SK-N-MC (cell line): ENCODE measurements at regions not wholly inside any gene's neighbourhood (a gene's known extent, or its start where the extent isn't known, plus 50 kb on each side); places are given as distances from the start of the nearest gene placed in this dataset.

Experiments
- EZH2 ChIP-seq: fragments of 200-600 bp; sonication (generic); IDR thresholded peaks from one replicate; pipeline ENCODE4 v1.6.1; 2017; ENCODE audit warnings: antibody characterized with exemption
- FOXP2 ChIP-seq: optimal IDR thresholded peaks from 2 replicates; pipeline ENCODE3; 2011; ENCODE audit warnings: mild to moderate bottlenecking, moderate library complexity; ENCODE audit not compliant: insufficient read depth; ENCODE audit errors: extremely low read length, control extremely low read depth
- POLR2AphosphoS5 ChIP-seq: IDR thresholded peaks from 2 replicates; pipeline ENCODE4 v1.6.1; 2012; ENCODE audit warnings: mild to moderate bottlenecking, low read depth, low read length, borderline replicate concordance

GRCh38 chr5:74567411-74567995, 73.0 kb downstream of the ENC1 start:
- TF ChIP-seq EZH2 (no peak), POLR2AphosphoS5 (no peak), FOXP2 (no peak)
